LNCaP clone FGC (cell line): ENCODE measurements at regions not wholly inside any gene's neighbourhood (a gene's known extent, or its start where the extent isn't known, plus 50 kb on each side); places are given as distances from the start of the nearest gene placed in this dataset.

Experiments
- DNase-seq: peaks from one replicate; pipeline ENCODE4 v3.0.0-alpha.2; 2011; ENCODE audit warnings: low read depth
- H3K4me3 ChIP-seq: 2 replicates; pipeline ENCODE4 v1.5.1; 2011; ENCODE audit warnings: mild to moderate bottlenecking, low read depth, low read length, control low read depth
- TF ChIP-seq, protein P1 (sequence below): IDR thresholded peaks from 2 replicates; pipeline ENCODE4 v1.5.1; 2012; ENCODE audit warnings: mild to moderate bottlenecking; ENCODE audit not compliant: control insufficient read depth, insufficient read depth; ENCODE audit errors: extremely low read depth

DNA sequence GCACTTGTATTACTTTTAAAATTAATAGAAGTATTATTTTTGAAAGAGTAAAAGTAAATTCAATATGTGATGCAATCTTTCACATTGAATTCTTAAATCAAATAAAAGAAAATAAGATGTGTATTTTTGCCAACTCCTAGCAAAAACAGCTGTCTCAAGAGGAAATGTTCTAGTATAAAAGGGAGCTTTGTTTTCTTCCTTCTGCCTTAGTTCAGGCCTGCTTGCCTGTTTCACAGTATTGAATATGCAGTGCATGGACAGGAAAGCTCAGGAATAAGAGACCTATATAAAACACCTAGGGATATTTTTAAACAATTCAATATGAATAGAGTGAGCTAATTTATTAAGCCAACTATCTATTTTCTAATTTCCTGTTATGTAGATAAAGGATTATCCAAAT is 294.8 kb upstream of the G2E3 start:
- TF ChIP-seq, protein P1, sequence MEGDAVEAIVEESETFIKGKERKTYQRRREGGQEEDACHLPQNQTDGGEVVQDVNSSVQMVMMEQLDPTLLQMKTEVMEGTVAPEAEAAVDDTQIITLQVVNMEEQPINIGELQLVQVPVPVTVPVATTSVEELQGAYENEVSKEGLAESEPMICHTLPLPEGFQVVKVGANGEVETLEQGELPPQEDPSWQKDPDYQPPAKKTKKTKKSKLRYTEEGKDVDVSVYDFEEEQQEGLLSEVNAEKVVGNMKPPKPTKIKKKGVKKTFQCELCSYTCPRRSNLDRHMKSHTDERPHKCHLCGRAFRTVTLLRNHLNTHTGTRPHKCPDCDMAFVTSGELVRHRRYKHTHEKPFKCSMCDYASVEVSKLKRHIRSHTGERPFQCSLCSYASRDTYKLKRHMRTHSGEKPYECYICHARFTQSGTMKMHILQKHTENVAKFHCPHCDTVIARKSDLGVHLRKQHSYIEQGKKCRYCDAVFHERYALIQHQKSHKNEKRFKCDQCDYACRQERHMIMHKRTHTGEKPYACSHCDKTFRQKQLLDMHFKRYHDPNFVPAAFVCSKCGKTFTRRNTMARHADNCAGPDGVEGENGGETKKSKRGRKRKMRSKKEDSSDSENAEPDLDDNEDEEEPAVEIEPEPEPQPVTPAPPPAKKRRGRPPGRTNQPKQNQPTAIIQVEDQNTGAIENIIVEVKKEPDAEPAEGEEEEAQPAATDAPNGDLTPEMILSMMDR: no peak
- no peak for DNase-seq

DNA sequence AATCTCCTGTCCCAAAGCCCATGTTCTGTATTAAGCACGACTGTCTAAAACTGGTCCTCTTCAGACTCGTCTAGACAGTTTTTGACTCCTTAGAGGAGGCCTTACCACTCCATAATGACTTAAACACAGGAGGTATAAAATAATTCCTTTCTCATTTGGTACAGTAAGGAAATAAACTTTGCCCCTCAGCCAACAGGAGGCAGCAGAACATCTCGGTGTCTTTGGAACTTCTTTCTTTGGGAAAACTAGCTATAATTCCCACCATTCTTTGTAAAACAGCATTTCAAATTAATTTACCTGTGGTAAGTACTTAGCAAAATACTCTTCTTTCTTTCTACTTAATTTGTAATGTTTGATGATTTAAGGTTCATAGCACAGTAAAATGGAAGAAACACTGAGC is 292.7 kb upstream of the G2E3 start:
- TF ChIP-seq, protein P1: 0 out of 2 replicates have a peak, but pooled peaks have one; percentile 25
- no peak for DNase-seq
- no peak overlapping the region for H3K4me3 ChIP-seq

More for the DNA sequence above, 294.8 kb upstream of the G2E3 start:
- no peak overlapping the region for H3K4me3 ChIP-seq

DNA sequence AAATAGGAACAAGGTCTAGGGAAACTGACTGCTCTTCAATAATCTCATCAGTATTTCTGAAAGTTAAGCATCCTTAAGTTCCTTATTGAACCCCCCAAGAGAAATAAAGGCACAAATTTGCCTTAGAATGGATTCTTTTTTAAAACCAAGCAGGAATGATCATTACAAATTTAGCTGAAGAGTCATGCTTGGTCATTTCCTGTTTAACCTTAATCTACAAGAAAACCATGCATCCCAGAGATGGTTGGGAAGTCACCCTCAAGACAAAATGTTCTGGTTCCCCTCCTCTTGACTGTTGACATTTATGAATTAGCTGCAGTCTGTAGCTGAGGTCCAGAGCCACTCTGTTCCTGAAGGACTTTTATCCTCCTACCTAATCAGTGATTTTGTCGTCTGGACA is 291.8 kb upstream of the G2E3 start:
- DNase-seq: no peak
- TF ChIP-seq, protein P1: no peak

DNA sequence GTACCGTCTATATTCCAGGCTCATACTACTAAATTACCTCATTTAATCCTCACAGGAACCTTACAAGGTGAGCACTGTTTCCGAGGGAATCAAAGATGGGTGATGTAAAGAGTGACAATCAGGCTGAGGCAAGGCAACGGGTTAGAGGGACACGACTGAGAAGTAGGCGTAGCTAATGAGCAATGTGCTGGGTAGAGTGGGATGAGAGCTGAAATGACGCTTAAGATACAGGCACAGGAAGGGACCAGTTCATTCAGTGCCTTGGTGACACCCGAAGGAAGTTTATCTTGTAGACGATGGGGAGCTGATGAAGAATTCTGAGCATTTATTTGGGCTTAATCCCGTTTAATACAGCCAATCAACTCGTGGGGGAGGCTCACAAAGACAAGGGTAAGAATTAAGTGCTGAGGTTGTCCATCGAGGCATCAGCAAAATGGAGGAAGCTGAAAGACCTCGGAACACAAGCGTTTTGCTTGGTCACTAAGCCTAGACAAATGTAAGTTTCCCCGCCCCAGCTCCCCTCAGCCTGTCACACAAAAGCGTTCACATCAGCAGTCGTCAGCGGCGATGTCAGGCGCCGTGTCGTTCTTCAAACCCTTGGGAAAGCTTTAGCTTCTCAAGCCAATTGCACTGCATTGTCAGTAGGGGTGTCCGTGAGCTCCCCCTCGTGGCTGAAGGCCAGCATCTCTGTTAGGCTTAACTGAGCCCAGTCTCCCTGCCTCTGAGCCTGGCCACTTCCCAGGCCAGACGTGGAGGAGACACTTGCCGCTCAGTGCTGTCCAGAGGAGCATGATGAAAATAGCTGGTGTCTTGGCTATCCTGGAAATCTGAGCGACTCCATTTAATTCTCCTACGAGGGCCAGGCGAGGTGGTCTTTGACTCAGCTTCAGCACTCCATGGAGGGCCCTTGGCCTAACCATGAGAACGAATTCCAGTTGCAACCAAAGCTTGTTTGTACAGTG is 288.5 kb upstream of the G2E3 start:
- TF ChIP-seq, protein P1: peak; percentile 94
- H3K4me3 ChIP-seq: no peak overlapping the region
- DNase-seq: peak; percentile 78

More for the DNA sequence above, 291.8 kb upstream of the G2E3 start:
- H3K4me3 ChIP-seq: no peak overlapping the region

DNA sequence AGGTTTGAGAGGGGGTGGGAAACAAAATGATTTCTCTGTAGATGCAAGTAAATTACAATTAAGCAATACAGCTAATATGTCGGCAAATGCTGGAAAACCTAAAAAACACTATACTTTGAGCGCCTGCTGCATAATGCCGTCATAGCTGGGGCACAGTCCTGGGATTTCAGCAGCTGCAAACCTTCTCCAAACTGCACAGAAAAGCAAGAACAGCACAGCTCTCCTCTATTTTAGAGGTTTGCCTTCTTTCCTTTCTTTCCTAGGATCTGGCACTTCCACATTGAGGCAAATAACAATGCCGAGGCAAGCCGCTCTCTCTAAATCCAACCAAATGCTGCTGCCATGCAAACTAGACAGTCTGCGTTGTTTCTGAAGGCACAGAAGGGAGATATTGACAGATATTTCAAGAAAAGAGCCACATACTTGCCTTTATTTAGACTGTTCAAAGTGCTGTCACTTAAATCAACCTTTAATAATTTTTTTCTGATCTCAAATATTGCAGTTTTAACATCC is 287.1 kb upstream of the G2E3 start:
- TF ChIP-seq, protein P1: no peak
- no peak overlapping the region for H3K4me3 ChIP-seq
- no peak for DNase-seq

DNA sequence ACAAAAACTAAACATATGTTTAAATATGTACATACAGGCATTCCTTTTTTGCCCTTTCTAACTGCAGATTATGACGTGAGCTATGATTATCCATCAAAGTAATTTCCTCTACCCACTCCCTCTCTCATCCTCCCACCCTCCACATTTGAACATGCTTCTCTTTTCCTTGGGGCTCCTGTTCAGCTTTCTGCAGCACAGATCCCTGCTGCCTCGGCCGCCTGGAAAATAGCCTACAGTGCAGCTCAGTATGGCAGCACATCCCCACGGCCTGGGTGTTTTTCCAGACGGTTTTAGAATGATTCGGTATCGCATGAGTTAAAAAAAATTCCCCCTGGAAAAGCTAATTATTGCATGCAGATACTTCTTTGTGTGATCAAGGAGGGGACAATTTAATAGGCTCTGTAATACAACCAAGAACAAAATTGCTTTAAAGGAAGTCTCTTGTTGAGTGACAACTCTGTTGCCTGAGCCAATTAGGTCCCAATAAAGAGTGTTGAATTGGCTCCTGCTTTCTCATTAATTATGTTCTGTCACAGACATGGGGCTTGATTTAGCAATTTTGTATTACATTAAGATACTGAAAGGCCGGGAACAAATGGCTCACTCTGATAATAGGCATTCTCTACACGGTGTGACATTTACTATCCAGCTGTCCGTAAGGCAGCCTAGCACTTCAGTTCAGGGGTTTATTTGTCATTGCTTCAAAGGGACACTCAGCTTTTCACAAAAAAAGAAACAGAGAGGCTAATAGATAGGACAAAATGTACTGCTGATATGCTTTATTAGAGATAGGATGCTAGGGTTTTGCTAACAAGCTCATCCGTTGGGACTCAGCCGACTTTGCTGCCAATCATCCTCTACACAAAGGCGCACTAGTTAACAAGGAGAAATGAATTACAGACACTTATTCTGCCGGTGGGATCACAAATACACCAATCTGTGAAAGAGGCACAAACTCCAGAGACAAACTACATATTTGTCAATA is 285.8 kb upstream of the G2E3 start:
- DNase-seq: no peak
- no peak overlapping the region for H3K4me3 ChIP-seq
- TF ChIP-seq, protein P1: no peak
